Activated CD4-positive, alpha-beta T cell treated with anti-CD3 and anti-CD28 coated beads for 24 hours (primary cell): ENCODE measurements at regions not wholly inside any gene's neighbourhood (a gene's known extent, or its start where the extent isn't known, plus 50 kb on each side); places are given as distances from the start of the nearest gene placed in this dataset.
"Not testable (repeated sequence)": the region's sequence is repeated elsewhere in the genome, so short reads cannot be mapped to it uniquely, and the experiment has no call there.

ENCODE experiments used
- DNase-seq, 2 donors: peaks; one replicate each; pipeline ENCODE4 v3.0.0-alpha.2; 2020; ENCODE audit warnings: low read depth in 2 of 2

DNA sequence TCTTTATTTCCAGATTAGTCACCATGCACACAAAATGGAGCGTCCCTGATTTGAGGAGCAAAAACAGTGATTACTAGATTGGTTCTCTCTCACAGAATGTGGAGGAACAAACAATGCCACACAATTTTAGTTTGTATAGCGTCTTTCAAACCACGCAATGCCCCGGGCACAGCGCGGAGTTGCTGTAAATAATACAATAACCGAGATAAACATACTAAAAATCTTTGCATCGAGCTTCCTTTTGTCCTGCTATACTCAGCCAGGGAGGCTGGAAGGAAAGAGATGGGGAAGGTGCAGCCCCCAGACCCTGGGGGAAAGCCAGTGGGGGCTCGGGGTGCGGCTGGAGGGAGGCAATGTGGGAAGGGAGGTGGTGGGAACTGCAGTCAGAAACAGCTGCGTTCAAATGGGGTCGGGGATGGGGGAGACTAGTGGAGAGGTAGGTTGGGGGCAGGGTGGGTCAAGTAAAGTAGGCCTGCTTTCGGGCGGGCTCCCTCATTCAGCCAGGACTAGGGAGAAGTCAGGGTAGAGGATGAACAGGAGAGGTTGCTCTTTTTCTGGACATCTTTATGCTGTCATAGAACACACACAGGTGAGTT, 366.3 kb downstream of the RPS6KC1 start:
- DNase-seq, result no peak

- no peak for DNase-seq
Observed at GRCh38 chr1:213417846-213418245, 366.8 kb downstream of the RPS6KC1 start.

- DNase-seq, result no peak
Observed at GRCh38 chr1:213418268-213419071, 367.4 kb downstream of the RPS6KC1 start.

- DNase-seq, result no peak
Observed at GRCh38 chr1:213419401-213420030, 368.5 kb downstream of the RPS6KC1 start.

- DNase-seq, result not testable (repeated sequence)
Observed at GRCh38 chr1:213421178-213421577, 370.1 kb downstream of the RPS6KC1 start.

GRCh38 chr1:213423041-213423440, 372.0 kb downstream of the RPS6KC1 start:
- no peak for DNase-seq

GRCh38 chr1:213423605-213424004, 372.6 kb downstream of the RPS6KC1 start:
- no peak for DNase-seq

DNA sequence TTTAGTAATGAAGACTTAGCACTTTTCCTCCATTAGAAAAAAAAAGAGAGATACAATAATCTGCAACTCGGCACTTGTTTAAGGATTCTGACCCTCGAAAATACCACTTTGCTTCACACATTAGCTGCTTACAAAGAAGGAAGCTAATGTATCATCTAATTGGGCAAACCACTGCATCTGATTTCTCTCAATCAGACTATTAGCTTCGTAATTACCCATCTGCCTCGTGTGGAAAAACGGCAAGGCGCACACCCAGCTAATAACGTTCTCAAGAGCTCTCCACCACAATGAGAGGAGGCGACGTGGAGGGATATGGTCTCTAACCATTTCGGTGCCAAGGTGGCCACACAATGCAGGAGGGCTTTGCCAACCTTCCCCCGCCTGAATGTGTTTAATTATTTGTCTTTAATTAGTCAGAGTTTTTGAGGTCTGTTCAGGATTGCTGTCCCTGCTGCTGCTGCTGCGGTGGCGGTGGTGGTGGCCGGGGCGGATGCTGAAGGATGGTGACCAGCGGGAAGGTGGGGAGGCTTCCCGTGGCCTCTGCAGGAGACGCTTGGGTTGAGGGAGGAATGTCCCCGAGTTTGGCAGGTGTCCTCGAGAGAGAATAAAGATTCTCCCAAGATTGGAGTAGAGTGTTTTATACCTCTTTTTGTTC, 374.5 kb downstream of the RPS6KC1 start:
- no peak for DNase-seq

- DNase-seq, result no peak
Observed at GRCh38 chr1:213429642-213430041, 378.6 kb downstream of the RPS6KC1 start.

DNA sequence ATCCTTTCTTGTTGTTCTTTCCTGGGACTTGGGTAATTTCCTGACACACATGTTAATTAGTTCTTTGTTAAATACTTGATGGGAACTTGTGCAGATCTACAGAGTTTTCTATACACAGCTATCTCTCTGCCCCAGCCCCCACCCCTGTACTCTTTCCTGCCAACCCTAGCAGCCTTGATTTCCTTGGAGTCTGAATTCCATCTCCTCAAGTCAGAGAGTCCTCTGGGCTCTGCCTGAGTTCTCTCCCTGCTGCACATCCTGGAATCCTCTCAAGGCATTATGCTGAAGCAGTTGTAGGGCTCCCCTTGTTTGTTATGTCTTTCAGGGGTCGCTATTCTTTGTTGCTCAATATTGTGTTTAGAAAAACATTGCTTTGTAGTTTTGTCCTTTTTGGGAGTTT, 384.7 kb downstream of the RPS6KC1 start:
- no peak for DNase-seq

- DNase-seq, result no peak
Observed at GRCh38 chr1:213438339-213438738, 387.3 kb downstream of the RPS6KC1 start.

DNA sequence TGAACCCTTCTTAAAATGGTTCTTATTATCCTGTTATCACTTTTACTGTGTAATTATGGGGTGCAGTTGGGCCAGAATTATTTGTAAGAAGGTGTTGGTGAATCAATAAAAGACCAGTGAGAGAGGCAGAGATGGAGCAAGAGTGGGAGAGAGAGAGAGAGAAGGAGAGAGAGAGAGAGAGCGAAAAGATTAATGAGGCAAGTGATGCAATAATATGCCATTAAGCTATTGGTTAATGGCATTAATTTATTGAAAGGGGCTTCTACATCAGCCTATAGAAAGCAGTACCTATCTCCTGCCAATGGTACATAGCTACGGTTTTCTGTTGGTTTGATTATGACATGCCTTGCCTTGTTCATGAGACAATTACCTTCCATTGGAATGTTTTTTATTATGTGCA, 388.7 kb downstream of the RPS6KC1 start:
- no peak for DNase-seq

GRCh38 chr1:213440766-213441165, 389.7 kb downstream of the RPS6KC1 start:
- DNase-seq, result no peak

GRCh38 chr1:213443415-213443814, 392.4 kb downstream of the RPS6KC1 start:
- DNase-seq, result no peak

- DNase-seq, result no peak
Observed at GRCh38 chr1:213444224-213444623, 393.2 kb downstream of the RPS6KC1 start.

GRCh38 chr1:213446496-213446895, 395.5 kb downstream of the RPS6KC1 start:
- no peak for DNase-seq

- DNase-seq, result no peak
Observed at GRCh38 chr1:213448360-213448759, 397.3 kb downstream of the RPS6KC1 start.

- DNase-seq, result no peak
Observed at GRCh38 chr1:213448776-213449175, 397.7 kb downstream of the RPS6KC1 start.

DNA sequence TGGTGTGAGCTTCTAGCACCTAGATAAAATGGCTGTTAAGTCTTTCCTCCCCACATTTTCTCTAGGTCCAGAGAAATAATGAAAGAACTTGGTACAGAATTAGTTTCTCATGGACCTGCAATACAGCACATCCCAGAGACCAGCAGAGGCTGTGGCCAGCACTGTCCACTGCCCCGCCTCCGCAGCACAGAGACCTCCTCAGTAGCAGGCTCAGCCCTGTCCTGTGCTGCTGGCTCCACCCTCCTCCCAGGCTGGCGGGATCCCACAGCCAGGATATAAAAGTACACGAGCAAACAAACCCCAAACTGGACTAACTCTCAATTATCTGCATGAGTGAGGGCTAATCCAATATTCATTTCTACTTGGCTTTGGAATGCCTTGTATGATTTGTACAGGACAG, 401.5 kb downstream of the RPS6KC1 start:
- no peak for DNase-seq

- no peak for DNase-seq
Observed at GRCh38 chr1:213457186-213457585, 406.1 kb downstream of the RPS6KC1 start.

DNA sequence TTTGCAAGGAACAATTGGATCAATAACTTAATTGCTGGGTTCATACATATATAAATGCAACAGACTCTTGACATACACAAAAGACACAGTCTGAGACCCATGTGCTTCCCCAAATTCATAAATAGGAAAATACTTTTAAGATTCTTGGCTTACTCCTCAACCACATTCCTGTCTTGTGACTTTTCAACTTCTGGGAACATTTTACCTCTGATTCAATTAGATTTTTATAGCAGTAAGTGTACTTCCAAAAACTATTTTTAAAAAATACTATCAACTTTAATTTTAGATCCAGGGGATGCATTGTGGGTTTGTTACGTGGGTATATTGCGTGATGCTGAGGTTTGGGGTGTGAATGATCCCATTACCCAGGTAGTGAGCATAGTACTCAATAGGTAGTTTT, 406.7 kb downstream of the RPS6KC1 start:
- DNase-seq, result no peak

DNA sequence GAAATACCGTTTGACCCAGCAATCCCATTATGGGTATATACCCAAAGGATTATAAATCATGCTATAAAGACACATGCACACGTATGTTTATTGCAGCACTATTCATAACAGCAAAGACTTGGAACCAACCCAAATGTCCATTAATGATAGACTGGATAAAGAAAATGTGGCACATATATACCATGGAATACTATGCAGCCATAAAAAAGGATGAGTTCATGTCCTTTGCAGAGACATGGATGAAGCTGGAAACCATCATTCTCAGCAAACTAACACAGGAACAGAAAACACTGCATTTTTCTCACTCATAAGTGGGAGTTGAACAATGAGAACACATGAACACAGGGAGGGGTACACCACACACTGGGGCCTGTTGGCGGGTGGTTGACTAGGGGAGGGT, 411.3 kb downstream of the RPS6KC1 start:
- DNase-seq, result not testable (repeated sequence)
